Prostate gland (tissue), 2 donors: ENCODE measurements at regions not wholly inside any gene's neighbourhood (a gene's known extent, or its start where the extent isn't known, plus 50 kb on each side); places are given as distances from the start of the nearest gene placed in this dataset.
"Not testable (repeated sequence)": the region's sequence is repeated elsewhere in the genome, so short reads cannot be mapped to it uniquely, and the experiment has no call there.

Experiments used
- DNase-seq: peaks from one replicate; pipeline ENCODE4 v3.0.0-alpha.2; 2019; ENCODE audit warnings: low spot score
- H3K27ac ChIP-seq, 2 donors: fragments of 200-600 bp; sonication (generic); 2 replicates each; pipeline ENCODE4 v1.5.1; 2017 to 2019
- H3K27me3 ChIP-seq: fragments of 200-600 bp; sonication (generic); replicated peaks from 2 replicates; pipeline ENCODE4 v1.5.1; 2019; ENCODE audit not compliant: insufficient read depth
- H3K36me3 ChIP-seq, 2 donors: fragments of 200-600 bp; sonication (generic); 1 replicate in 1 of 2; 2 replicates in 1 of 2; pipeline versions ENCODE4 v1.5.1 to v1.8.1; 2017 to 2019
- H3K4me1 ChIP-seq: fragments of 200-600 bp; sonication (generic); replicated peaks from 2 replicates; pipeline ENCODE4 v1.5.1; 2019
- H3K4me3 ChIP-seq, 2 donors: fragments of 200-600 bp; sonication (generic); 2 replicates each; pipeline ENCODE4 v1.5.1; 2017 to 2019
- H3K9me3 ChIP-seq: fragments of 200-600 bp; sonication (generic); 2 replicates; pipeline ENCODE4 v1.5.1; 2017
- POLR2A ChIP-seq: fragments of 450-650 bp; IDR thresholded peaks from one replicate; pipeline ENCODE4 v1.6.1; 2016; ENCODE audit warnings: antibody characterized with exemption, mild to moderate bottlenecking
- POLR2AphosphoS5 ChIP-seq: sonication (generic); formaldehyde crosslinking; IDR thresholded peaks from one replicate; pipeline ENCODE4 v1.6.1; 2017; ENCODE audit warnings: antibody characterized with exemption
- WGBS: methylation state at CpG from one replicate; pipeline ENCODE4 v1.1.5; 2018; 5-methylcytosine and 5-hydroxymethylcytosine counted together
- intact Hi-C: fragments of 100-400 bp; cut with DNase I; formaldehyde crosslinking; loops from one replicate; pipeline ENCODE4 v1.14.2; 2022
- TF ChIP-seq, protein P1 (sequence below), 4 experiments: fragments of 200-600 bp in 2 of 4; fragments of 450-650 bp in 2 of 4; sonication (generic) in 2 of 4; IDR thresholded peaks; 1 replicate in 3 of 4; 2 replicates in 1 of 4; pipeline ENCODE4 v1.5.1; 2016 to 2019; ENCODE audit warnings: antibody characterized with exemption in 4 of 4, mild to moderate bottlenecking in 2 of 4, moderate library complexity in 2 of 4

DNA sequence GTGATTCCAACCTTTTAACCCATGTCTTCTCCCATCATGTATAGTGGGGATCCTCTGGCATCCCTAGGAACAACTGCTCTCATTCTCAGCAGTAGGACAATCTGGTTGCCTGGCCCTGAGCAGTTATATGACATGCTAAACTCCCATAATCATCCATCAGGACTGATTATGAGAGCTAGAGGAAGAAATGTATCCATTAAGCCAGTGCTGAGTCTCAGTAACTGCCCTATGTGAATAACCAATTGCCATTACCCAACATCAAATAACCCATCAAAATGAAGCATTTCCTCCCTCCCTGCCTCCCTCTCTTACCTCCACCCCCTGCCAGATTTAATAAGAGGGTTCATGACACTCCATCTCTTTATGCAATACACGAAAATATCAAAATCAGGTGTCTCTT is 277.6 kb downstream of the NXPE2 start:
- Histone ChIP-seq H3K27me3 (no peaks in the 10 kb centered on the region), H3K4me3 (no peak overlapping the region), H3K36me3 (no peaks in the 10 kb centered on the region), H3K27ac (no peak overlapping the region), H3K4me1 (no peaks in the 10 kb centered on the region), H3K9me3 (no peaks in the 10 kb centered on the region)
- no peak for DNase-seq
- intact Hi-C loops = no loop called here
- 65% methylated on average over 1 of the region's 1 CpG for WGBS
- TF ChIP-seq POLR2A (no peak), POLR2AphosphoS5 (no peak)
- TF ChIP-seq, protein P1, sequence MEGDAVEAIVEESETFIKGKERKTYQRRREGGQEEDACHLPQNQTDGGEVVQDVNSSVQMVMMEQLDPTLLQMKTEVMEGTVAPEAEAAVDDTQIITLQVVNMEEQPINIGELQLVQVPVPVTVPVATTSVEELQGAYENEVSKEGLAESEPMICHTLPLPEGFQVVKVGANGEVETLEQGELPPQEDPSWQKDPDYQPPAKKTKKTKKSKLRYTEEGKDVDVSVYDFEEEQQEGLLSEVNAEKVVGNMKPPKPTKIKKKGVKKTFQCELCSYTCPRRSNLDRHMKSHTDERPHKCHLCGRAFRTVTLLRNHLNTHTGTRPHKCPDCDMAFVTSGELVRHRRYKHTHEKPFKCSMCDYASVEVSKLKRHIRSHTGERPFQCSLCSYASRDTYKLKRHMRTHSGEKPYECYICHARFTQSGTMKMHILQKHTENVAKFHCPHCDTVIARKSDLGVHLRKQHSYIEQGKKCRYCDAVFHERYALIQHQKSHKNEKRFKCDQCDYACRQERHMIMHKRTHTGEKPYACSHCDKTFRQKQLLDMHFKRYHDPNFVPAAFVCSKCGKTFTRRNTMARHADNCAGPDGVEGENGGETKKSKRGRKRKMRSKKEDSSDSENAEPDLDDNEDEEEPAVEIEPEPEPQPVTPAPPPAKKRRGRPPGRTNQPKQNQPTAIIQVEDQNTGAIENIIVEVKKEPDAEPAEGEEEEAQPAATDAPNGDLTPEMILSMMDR (IDR thresholded peaks at IDR 0.05) = no peak

DNA sequence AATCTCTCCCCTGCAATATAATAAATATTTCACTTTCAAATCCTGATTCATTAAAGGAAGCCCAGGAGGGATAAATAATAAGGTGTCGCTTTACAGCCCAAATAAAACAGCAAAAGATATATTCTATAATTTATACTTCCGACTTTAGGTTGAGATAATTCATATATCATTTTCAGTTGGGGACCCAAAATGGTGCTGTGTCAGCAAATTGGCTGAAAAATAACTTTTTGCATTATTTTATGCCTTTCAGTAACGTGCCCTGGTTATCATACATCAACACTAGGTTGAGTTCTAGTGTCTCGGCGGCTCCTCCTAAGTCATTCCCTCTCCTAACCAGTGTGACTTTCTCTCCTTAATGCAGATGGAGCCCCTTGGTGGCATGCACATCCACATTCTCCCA is 278.2 kb downstream of the NXPE2 start:
- WGBS = 75% methylated on average over 5 of the region's 5 CpGs
- DNase-seq = no peak
- H3K27me3 ChIP-seq = no peaks in the 10 kb centered on the region
- H3K4me3 ChIP-seq = no peak overlapping the region
- intact Hi-C loops = no loop called here
- TF ChIP-seq POLR2A (no peak), POLR2AphosphoS5 (no peak)
- TF ChIP-seq, protein P1 (IDR thresholded peaks at IDR 0.05) = no peak
- no peak overlapping the region for H3K27ac ChIP-seq
- H3K9me3 ChIP-seq = no peaks in the 10 kb centered on the region
- H3K36me3 ChIP-seq = no peaks in the 10 kb centered on the region
- H3K4me1 ChIP-seq = no peaks in the 10 kb centered on the region

DNA sequence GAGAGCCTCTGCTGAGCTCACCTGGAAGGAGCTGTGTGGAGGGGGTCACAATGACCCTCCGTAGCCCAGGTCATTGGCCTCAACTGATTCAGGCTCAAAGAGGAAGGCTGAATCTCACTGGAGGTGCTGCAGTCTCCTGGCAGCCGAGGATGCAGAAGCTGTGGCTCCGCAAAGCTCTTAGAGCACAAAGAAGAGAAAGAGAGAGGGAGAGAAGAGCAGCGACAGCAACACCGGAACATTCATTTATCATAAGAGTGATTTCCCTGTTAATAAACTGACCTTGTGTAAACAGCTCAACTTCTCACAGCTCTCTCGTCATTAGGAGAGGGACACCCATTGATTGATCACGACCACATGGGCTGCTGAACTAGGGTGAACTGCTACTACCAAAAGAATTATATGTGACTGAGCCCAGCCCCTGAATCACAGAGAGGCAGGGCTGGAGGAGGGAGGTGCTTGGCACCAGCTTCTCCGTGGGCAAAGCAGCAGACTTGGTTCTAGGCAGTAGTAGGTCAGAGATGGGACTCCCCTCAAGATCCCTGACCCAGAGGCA is 281.7 kb downstream of the NXPE2 start:
- no peaks in the 10 kb centered on the region for H3K4me1 ChIP-seq
- H3K27me3 ChIP-seq = no peaks in the 10 kb centered on the region
- WGBS = 45% methylated on average over 8 of the region's 8 CpGs
- no peak for TF ChIP-seq POLR2AphosphoS5
- no peak for TF ChIP-seq POLR2A
- TF ChIP-seq, protein P1 (IDR thresholded peaks at IDR 0.05) = no peak
- no peaks in the 10 kb centered on the region for H3K9me3 ChIP-seq
- no peaks in the 10 kb centered on the region for H3K36me3 ChIP-seq
- no peak overlapping the region for H3K4me3 ChIP-seq
- intact Hi-C loops = no loop called here
- H3K27ac ChIP-seq = no peak overlapping the region
- DNase-seq = no peak

DNA sequence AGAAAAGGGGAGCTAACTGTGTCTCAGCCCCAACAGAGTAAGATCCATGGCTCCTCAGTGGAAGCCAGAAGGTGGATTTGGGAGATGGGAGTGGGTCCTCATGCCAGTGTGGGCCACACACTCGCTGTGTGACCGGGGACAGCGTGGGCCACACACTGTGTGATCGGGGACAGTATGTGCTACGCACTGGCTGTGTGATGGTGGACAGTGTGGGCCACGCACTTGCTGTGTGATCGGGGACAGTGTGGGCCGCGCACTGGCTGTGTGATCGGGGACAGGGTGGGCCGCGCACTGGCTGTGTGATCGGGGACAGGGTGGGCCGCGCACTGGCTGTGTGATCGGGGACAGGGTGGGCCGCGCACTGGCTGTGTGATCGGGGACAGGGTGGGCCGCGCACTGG is 282.5 kb downstream of the NXPE2 start:
- H3K4me1 ChIP-seq, H3K4me3 ChIP-seq, H3K9me3 ChIP-seq, intact Hi-C loops, H3K27ac ChIP-seq, H3K36me3 ChIP-seq, DNase-seq, H3K27me3 ChIP-seq: not testable (repeated sequence)
- 98% methylated on average over 15 of the region's 21 CpGs for WGBS

DNA sequence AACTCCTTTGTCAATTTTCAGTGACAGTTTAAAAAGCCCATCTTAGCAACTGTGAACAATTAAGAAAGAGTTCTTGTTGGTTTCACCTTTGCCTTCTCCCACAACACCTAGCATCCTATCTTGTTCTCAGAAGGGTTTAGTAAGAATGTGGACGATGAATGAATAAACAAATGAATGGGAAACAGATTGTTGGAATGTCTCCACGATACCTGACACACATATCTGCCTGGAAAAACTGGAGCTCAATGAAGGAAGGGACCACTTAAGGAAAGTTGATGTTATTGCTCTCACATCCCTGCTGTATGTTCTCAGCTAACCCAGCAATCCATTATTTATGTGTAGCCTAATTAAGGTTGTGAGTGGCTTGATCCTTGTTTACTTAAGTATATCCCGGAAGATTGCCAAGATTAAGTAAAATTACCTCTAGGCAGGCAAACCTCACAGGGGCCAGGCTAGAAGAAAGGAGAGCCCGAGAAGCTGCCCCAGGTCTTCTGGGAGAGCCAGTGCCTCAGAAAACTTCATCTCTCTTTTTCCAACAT is 286.4 kb downstream of the NXPE2 start:
- DNase-seq = no peak
- TF ChIP-seq POLR2AphosphoS5 (no peak), POLR2A (no peak)
- TF ChIP-seq, protein P1 (IDR thresholded peaks at IDR 0.05) = no peak
- no peak overlapping the region for H3K4me3 ChIP-seq
- no peaks in the 10 kb centered on the region for H3K4me1 ChIP-seq
- H3K27ac ChIP-seq = no peak overlapping the region
- whole genome bisulfite sequencing = 25% methylated on average over 4 of the region's 4 CpGs
- no peaks in the 10 kb centered on the region for H3K27me3 ChIP-seq
- intact Hi-C loops = no loop called here
- H3K36me3 ChIP-seq = no peaks in the 10 kb centered on the region
- H3K9me3 ChIP-seq = no peaks in the 10 kb centered on the region
